ENCODE measurements at regions not wholly inside any gene's neighbourhood (a gene's known extent, or its start where the extent isn't known, plus 50 kb on each side); places are given as distances from the start of the nearest gene placed in this dataset.

DNA sequence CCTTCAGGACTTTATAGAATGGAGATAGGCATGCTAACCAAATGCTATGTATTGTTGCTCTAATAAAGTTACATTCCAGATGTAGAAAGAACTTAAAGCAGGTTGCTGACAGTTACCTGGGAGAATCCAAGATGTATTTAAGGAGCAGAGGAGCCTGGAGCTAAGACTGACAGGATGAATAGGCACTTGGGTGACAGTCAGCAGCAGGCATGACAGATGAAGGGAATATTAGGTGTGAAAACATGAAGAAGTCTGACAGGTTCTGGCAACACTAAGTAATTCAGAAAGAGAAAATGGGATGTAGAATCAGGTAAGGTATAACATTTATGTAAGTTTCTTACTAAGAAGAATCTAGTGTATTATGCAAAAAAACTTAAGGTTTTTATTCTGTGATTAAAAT lies 232.0 kb downstream of the DSC3 start:
- TF ChIP-seq, protein P1, sequence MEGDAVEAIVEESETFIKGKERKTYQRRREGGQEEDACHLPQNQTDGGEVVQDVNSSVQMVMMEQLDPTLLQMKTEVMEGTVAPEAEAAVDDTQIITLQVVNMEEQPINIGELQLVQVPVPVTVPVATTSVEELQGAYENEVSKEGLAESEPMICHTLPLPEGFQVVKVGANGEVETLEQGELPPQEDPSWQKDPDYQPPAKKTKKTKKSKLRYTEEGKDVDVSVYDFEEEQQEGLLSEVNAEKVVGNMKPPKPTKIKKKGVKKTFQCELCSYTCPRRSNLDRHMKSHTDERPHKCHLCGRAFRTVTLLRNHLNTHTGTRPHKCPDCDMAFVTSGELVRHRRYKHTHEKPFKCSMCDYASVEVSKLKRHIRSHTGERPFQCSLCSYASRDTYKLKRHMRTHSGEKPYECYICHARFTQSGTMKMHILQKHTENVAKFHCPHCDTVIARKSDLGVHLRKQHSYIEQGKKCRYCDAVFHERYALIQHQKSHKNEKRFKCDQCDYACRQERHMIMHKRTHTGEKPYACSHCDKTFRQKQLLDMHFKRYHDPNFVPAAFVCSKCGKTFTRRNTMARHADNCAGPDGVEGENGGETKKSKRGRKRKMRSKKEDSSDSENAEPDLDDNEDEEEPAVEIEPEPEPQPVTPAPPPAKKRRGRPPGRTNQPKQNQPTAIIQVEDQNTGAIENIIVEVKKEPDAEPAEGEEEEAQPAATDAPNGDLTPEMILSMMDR (conservative IDR thresholded peaks at IDR 0.05): no peak
- no peak for TF ChIP-seq ZFX (IDR thresholded peaks at IDR 0.05)
